ENCODE measurements at regions not wholly inside any gene's neighbourhood (a gene's known extent, or its start where the extent isn't known, plus 50 kb on each side); places are given as distances from the start of the nearest gene placed in this dataset.

DNA sequence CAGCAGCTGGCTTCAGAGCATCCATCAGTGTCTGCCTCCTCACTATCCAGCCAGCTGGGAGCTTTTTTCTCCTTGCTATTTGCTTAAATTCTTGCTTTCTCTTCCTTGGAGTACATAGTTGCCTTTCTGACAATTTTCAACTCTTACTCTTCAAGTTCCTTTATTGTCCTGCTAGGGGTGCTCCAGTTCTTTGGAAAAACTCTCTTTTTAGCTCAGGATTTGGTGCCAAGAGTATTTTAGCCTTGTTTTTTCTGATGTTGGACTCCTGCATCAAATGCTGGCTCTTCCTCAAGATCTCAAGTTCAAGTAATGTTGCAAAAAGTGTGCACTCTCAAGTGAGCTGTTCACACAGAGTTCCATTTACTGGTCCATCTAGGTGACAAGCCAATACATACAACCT, 126.4 kb downstream of the KDR start:
- TF ChIP-seq POLR2A (IDR thresholded peaks at IDR 0.05), result no peak
- TF ChIP-seq, protein P1, sequence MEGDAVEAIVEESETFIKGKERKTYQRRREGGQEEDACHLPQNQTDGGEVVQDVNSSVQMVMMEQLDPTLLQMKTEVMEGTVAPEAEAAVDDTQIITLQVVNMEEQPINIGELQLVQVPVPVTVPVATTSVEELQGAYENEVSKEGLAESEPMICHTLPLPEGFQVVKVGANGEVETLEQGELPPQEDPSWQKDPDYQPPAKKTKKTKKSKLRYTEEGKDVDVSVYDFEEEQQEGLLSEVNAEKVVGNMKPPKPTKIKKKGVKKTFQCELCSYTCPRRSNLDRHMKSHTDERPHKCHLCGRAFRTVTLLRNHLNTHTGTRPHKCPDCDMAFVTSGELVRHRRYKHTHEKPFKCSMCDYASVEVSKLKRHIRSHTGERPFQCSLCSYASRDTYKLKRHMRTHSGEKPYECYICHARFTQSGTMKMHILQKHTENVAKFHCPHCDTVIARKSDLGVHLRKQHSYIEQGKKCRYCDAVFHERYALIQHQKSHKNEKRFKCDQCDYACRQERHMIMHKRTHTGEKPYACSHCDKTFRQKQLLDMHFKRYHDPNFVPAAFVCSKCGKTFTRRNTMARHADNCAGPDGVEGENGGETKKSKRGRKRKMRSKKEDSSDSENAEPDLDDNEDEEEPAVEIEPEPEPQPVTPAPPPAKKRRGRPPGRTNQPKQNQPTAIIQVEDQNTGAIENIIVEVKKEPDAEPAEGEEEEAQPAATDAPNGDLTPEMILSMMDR (IDR thresholded peaks at IDR 0.05), result peak; percentile 31 to 38 (median 37)
